ENCODE measurements at regions not wholly inside any gene's neighbourhood (a gene's known extent, or its start where the extent isn't known, plus 50 kb on each side); places are given as distances from the start of the nearest gene placed in this dataset.

DNA sequence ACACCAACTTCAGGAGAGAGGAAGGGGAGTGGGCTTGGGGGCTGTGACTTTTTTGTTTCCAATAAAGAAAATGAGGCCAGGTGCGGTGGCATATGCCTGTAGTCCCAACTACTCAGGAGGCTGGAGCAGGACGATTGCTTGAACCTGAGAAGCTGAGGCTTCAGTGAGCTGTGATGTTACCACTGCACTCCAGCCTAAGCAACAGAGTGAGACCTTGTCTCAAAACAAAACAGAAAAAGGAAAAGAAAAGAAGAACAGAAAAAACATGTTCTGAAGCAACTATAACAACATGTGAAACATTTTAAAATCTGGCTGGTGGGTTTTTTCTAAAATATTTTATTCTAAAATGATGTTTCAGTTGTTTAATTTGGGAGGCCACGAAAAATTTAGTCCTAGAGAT lies 554.0 kb upstream of the ZFHX3 start:
- no peaks in the 10 kb centered on the region for H3K36me3 ChIP-seq (ENCODE audit: control insufficient read depth in 2 of 2, extremely low read depth in 1 of 2, insufficient read depth in 2 of 2, low read length in 2 of 2)
- H2AFZ ChIP-seq (ENCODE audit: control insufficient read depth, low read length): no peak overlapping the region
- H3K4me2 ChIP-seq (ENCODE audit: control insufficient read depth, extremely low read depth, insufficient read depth, low read depth, low read length): no peak overlapping the region
- H4K20me1 ChIP-seq (ENCODE audit: control insufficient read depth, extremely low read depth, insufficient read depth, low read length): no peaks in the 10 kb centered on the region
- H3K4me3 ChIP-seq (ENCODE audit: control insufficient read depth in 2 of 3, extremely low read depth in 1 of 3, insufficient read depth in 2 of 3, low read depth in 1 of 3, low read length in 3 of 3): no peak overlapping the region
- no peaks in the 10 kb centered on the region for H3K27me3 ChIP-seq (ENCODE audit: control insufficient read depth, extremely low read depth, insufficient read depth, low read length)
- H3K79me2 ChIP-seq (ENCODE audit: control insufficient read depth, insufficient read depth, low read length): no peaks in the 10 kb centered on the region
- dilution Hi-C loops (cut with MboI; ENCODE audit: extremely low pct_ligation_motif_present, low sequenced_read_pairs): no loop called here
- H3K27ac ChIP-seq (ENCODE audit: control insufficient read depth, insufficient read depth, low read length): no peak overlapping the region
- no peak overlapping the region for H3K9ac ChIP-seq (ENCODE audit: control insufficient read depth, extremely low read depth, insufficient read depth, low read length)
- no peaks in the 10 kb centered on the region for H3K9me1 ChIP-seq (ENCODE audit: control insufficient read depth, extremely low read depth, insufficient read depth, low read length)
- TF ChIP-seq, protein P1, sequence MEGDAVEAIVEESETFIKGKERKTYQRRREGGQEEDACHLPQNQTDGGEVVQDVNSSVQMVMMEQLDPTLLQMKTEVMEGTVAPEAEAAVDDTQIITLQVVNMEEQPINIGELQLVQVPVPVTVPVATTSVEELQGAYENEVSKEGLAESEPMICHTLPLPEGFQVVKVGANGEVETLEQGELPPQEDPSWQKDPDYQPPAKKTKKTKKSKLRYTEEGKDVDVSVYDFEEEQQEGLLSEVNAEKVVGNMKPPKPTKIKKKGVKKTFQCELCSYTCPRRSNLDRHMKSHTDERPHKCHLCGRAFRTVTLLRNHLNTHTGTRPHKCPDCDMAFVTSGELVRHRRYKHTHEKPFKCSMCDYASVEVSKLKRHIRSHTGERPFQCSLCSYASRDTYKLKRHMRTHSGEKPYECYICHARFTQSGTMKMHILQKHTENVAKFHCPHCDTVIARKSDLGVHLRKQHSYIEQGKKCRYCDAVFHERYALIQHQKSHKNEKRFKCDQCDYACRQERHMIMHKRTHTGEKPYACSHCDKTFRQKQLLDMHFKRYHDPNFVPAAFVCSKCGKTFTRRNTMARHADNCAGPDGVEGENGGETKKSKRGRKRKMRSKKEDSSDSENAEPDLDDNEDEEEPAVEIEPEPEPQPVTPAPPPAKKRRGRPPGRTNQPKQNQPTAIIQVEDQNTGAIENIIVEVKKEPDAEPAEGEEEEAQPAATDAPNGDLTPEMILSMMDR (optimal IDR thresholded peaks at IDR 0.05 in 1 of 3, IDR thresholded peaks at IDR 0.05 in 1 of 3, conservative IDR thresholded peaks at IDR 0.05 in 1 of 3; ENCODE audit: extremely low read depth in 1 of 3, insufficient read depth in 2 of 3, low read length in 3 of 3): no peak
- TF ChIP-seq EZH2 (IDR thresholded peaks at IDR 0.05; ENCODE audit: low read length): no peak
- DNase-seq (ENCODE audit: low read depth, low spot score) (no peak), FAIRE-seq (no peak)
- no peaks in the 10 kb centered on the region for H3K4me1 ChIP-seq (ENCODE audit: control insufficient read depth, extremely low read depth, insufficient read depth, low read length)
- peaks cover 1% of the 10 kb centered on the region for H3K9me3 ChIP-seq (ENCODE audit: control insufficient read depth, low read depth, low read length)

DNA sequence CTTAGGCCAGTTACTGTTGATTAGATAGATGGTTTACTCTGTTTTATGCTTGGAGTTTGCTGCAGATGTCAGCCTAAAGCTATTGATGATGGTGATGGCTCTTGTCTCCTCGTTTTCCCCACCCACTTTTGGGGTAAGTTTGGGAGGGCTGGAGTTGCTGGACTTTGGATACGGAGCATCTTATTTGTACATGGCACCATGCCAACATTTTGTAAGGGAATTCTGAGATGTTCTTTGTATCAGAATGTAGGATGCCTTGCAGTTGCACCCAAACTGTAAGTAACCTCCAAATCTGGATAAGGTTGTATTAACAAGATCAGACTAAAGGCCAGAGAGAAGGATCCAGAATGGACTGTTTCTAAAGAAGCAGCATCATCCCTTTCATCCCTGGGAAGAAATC lies 551.9 kb upstream of the ZFHX3 start:
- H3K36me3 ChIP-seq (ENCODE audit: control insufficient read depth in 2 of 2, extremely low read depth in 1 of 2, insufficient read depth in 2 of 2, low read length in 2 of 2): no peaks in the 10 kb centered on the region
- dilution Hi-C loops (cut with MboI; ENCODE audit: extremely low pct_ligation_motif_present, low sequenced_read_pairs): no loop called here
- DNase-seq (ENCODE audit: low read depth, low spot score) (no peak), FAIRE-seq (no peak)
- peaks cover 1% of the 10 kb centered on the region for H3K9me3 ChIP-seq (ENCODE audit: control insufficient read depth, low read depth, low read length)
- TF ChIP-seq EZH2 (IDR thresholded peaks at IDR 0.05; ENCODE audit: low read length): no peak
- TF ChIP-seq, protein P1 (optimal IDR thresholded peaks at IDR 0.05 in 1 of 3, IDR thresholded peaks at IDR 0.05 in 1 of 3, conservative IDR thresholded peaks at IDR 0.05 in 1 of 3; ENCODE audit: extremely low read depth in 1 of 3, insufficient read depth in 2 of 3, low read length in 3 of 3): no peak
- no peak overlapping the region for H3K4me3 ChIP-seq (ENCODE audit: control insufficient read depth in 2 of 3, extremely low read depth in 1 of 3, insufficient read depth in 2 of 3, low read depth in 1 of 3, low read length in 3 of 3)
- no peaks in the 10 kb centered on the region for H3K4me1 ChIP-seq (ENCODE audit: control insufficient read depth, extremely low read depth, insufficient read depth, low read length)
- no peak overlapping the region for H3K4me2 ChIP-seq (ENCODE audit: control insufficient read depth, extremely low read depth, insufficient read depth, low read depth, low read length)
- no peaks in the 10 kb centered on the region for H3K79me2 ChIP-seq (ENCODE audit: control insufficient read depth, insufficient read depth, low read length)
- no peak overlapping the region for H2AFZ ChIP-seq (ENCODE audit: control insufficient read depth, low read length)
- H3K27me3 ChIP-seq (ENCODE audit: control insufficient read depth, extremely low read depth, insufficient read depth, low read length): no peaks in the 10 kb centered on the region
- H3K9ac ChIP-seq (ENCODE audit: control insufficient read depth, extremely low read depth, insufficient read depth, low read length): no peak overlapping the region
- no peaks in the 10 kb centered on the region for H4K20me1 ChIP-seq (ENCODE audit: control insufficient read depth, extremely low read depth, insufficient read depth, low read length)
- H3K9me1 ChIP-seq (ENCODE audit: control insufficient read depth, extremely low read depth, insufficient read depth, low read length): no peaks in the 10 kb centered on the region
- no peak overlapping the region for H3K27ac ChIP-seq (ENCODE audit: control insufficient read depth, insufficient read depth, low read length)

All from keratinocyte (primary cell).